ENCODE measurements at regions not wholly inside any gene's neighbourhood (a gene's known extent, or its start where the extent isn't known, plus 50 kb on each side); places are given as distances from the start of the nearest gene placed in this dataset.
"Not testable (repeated sequence)": the region's sequence is repeated elsewhere in the genome, so short reads cannot be mapped to it uniquely, and the experiment has no call there.

GRCh38 chr6:169144356-169144755 lies 109.3 kb downstream of the THBS2 start:
- DNase-seq (ENCODE audit: low spot score): no peak

GRCh38 chr6:169142538-169142844 lies 111.2 kb downstream of the THBS2 start:
- DNase-seq (ENCODE audit: low spot score): no peak

GRCh38 chr6:169141671-169142537 lies 111.7 kb downstream of the THBS2 start:
- peak; percentile 38 for DNase-seq (ENCODE audit: low spot score)

GRCh38 chr6:169140986-169141495 lies 112.6 kb downstream of the THBS2 start:
- DNase-seq (ENCODE audit: low spot score): no peak

GRCh38 chr6:169139179-169139971 lies 114.3 kb downstream of the THBS2 start:
- DNase-seq (ENCODE audit: low spot score): no peak

GRCh38 chr6:169132352-169132940 lies 121.2 kb downstream of the THBS2 start:
- no peak for DNase-seq (ENCODE audit: low spot score)

GRCh38 chr6:169131390-169131789 lies 122.3 kb downstream of the THBS2 start:
- DNase-seq (ENCODE audit: low spot score): no peak

GRCh38 chr6:169130113-169130512 lies 123.5 kb downstream of the THBS2 start:
- DNase-seq (ENCODE audit: low spot score): no peak

- no peak for DNase-seq (ENCODE audit: low spot score)
Observed at GRCh38 chr6:169121013-169121412, 132.6 kb downstream of the THBS2 start.

- no peak for DNase-seq (ENCODE audit: low spot score)
Observed at GRCh38 chr6:169119669-169120068, 134.0 kb downstream of the THBS2 start.

- DNase-seq (ENCODE audit: low spot score): no peak
Observed at GRCh38 chr6:169118346-169118830, 135.3 kb downstream of the THBS2 start.

- DNase-seq (ENCODE audit: low spot score): no peak
Observed at GRCh38 chr6:169117663-169118062, 136.0 kb downstream of the THBS2 start.

GRCh38 chr6:169115632-169116031 lies 138.0 kb downstream of the THBS2 start:
- no peak for DNase-seq (ENCODE audit: low spot score)

- DNase-seq (ENCODE audit: low spot score): not testable (repeated sequence)
Observed at GRCh38 chr6:169114632-169115031, 139.0 kb downstream of the THBS2 start.

- DNase-seq (ENCODE audit: low spot score): no peak
Observed at GRCh38 chr6:169112483-169113320, 140.9 kb downstream of the THBS2 start.

- no peak for DNase-seq (ENCODE audit: low spot score)
Observed at GRCh38 chr6:169111203-169111602, 142.4 kb downstream of the THBS2 start.

GRCh38 chr6:169109411-169110220 lies 144.0 kb downstream of the THBS2 start:
- no peak for DNase-seq (ENCODE audit: low spot score)

- no peak for DNase-seq (ENCODE audit: low spot score)
Observed at GRCh38 chr6:169108753-169109152, 144.9 kb downstream of the THBS2 start.

- DNase-seq (ENCODE audit: low spot score): no peak
Observed at GRCh38 chr6:169106176-169106575, 147.5 kb downstream of the THBS2 start.

- DNase-seq (ENCODE audit: low spot score): no peak
Observed at GRCh38 chr6:169101981-169102380, 151.7 kb downstream of the THBS2 start.

Data from mucosa of gallbladder (tissue), 1 donor.